ENCODE measurements at regions not wholly inside any gene's neighbourhood (a gene's known extent, or its start where the extent isn't known, plus 50 kb on each side); places are given as distances from the start of the nearest gene placed in this dataset.

DNA sequence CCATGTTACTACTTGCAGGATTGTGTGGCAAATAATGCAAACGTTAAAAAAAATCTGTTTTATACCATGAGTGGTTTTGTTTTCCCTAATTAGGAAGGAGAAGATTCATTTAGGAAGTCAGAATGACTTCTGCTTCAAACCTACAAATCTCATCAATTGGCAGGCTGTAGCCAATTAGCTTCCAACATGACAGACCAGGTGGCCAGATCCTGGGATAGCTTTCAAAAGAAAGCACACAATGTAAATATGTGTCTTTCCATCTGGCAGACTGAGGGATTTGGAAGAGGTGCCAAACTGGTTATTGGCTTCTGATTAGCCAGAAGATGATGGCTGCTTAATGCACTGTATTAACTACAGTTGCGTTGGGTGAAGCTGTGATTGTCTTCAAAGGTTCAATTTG lies 432.8 kb downstream of the ANKRD50 start:
- TF ChIP-seq ZNF274 (IDR thresholded peaks at IDR 0.05; ENCODE audit: low read depth, low read length) (no peak), YY1 (IDR thresholded peaks at IDR 0.05; ENCODE audit: insufficient read depth, insufficient read length) (no peak), SUZ12 (IDR thresholded peaks at IDR 0.05; ENCODE audit: extremely low read depth, insufficient read depth, insufficient read length) (no peak)

Data from NT2/D1 (cell line).